ENCODE measurements at regions not wholly inside any gene's neighbourhood (a gene's known extent, or its start where the extent isn't known, plus 50 kb on each side); places are given as distances from the start of the nearest gene placed in this dataset.

DNA sequence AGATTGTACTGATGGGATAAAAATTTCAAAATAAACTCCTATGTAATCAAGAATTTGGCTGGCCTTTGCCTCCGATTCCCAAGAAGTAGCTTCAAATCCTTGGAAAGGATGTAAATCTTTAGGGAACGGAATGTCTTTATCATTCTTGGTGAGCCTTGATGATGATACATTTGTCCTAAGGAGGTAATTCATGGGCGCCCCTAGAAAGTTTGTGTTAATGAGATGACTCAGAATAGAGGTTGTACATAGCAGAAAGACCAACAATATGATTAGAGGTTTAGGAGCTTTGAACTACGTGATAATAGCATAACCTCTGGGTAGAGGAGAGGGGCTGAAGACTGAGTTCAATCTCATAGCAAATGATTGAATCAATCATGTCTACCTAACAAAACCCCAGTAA, 248.6 kb upstream of the SLITRK3 start:
- in situ Hi-C loops (cut with MboI) = no loop called here
- POLR2A ChIA-PET = interaction anchor here (0.7 to 1.3 kb wide), 2 partner anchors 16 to 52 kb away, joined by 3 read pairs; no protein-coding TSS in a partner anchor

More for the DNA sequence above, 248.6 kb upstream of the SLITRK3 start:
- no peaks in the 10 kb centered on the region for H3K79me2 ChIP-seq (ENCODE audit: control insufficient read depth, insufficient read depth, low read length)
- no peaks in the 10 kb centered on the region for H3K27me3 ChIP-seq (replicated peaks in 1 of 2; ENCODE audit: control insufficient read depth in 2 of 2, insufficient read depth in 2 of 2, low read length in 1 of 2)
- FAIRE-seq = no peak
- ChIA-PET SMC1A (ENCODE audit: uncharacterized antibody, unreplicated experiment) (interaction anchor here (0.6 to 2.5 kb wide), 17 partner anchors 8 to 223 kb away, joined by 3 to 9 read pairs (median 4); no protein-coding TSS in a partner anchor), CTCF (interaction anchor here (0.9 to 1.1 kb wide), 2 partner anchors 13 to 99 kb away, joined by 3 to 4 read pairs; no protein-coding TSS in a partner anchor), RAD21 (ENCODE audit: unreplicated experiment) (interaction anchor here (1.5 kb wide), 1 partner anchor 104 kb away, joined by 3 read pairs; no protein-coding TSS in a partner anchor)
- no peak overlapping the region for H3K4me3 ChIP-seq
- intact Hi-C loops (cut with micrococcal nuclease; ENCODE audit: unreplicated experiment) = no loop called here
- H3K9ac ChIP-seq (ENCODE audit: control insufficient read depth, insufficient read depth, low read length) = no peak overlapping the region
- no peaks in the 10 kb centered on the region for H4K20me1 ChIP-seq (ENCODE audit: control insufficient read depth, insufficient read depth)
- BruUV-seq (replicated peaks) = no TSS peak
- H3K27ac ChIP-seq (ENCODE audit: control insufficient read depth, insufficient read depth) = no peak overlapping the region
- no peak for DNase-seq (ENCODE audit: low read depth, low spot score)
- 58% methylated on average over 4 of the region's 4 CpGs for WGBS (ENCODE audit: insufficient coverage, insufficient replicate concordance, low lambda C conversion rate, missing lambda C conversion rate)
- H3K9me3 ChIP-seq (replicated peaks; ENCODE audit: control insufficient read depth, insufficient read depth, low read length) = no peaks in the 10 kb centered on the region
- TF ChIP-seq CREM (IDR thresholded peaks at IDR 0.05; ENCODE audit: low read depth) (no peak), ZNF274 (IDR thresholded peaks at IDR 0.05; ENCODE audit: insufficient read depth, insufficient read length) (no peak), NFIC (IDR thresholded peaks at IDR 0.05; ENCODE audit: low read depth, low read length) (no peak), CHD2 (IDR thresholded peaks at IDR 0.05; ENCODE audit: borderline replicate concordance, low read depth, low read length) (no peak), ZNF217 (IDR thresholded peaks at IDR 0.05) (no peak)
- TF ChIP-seq, protein P1, sequence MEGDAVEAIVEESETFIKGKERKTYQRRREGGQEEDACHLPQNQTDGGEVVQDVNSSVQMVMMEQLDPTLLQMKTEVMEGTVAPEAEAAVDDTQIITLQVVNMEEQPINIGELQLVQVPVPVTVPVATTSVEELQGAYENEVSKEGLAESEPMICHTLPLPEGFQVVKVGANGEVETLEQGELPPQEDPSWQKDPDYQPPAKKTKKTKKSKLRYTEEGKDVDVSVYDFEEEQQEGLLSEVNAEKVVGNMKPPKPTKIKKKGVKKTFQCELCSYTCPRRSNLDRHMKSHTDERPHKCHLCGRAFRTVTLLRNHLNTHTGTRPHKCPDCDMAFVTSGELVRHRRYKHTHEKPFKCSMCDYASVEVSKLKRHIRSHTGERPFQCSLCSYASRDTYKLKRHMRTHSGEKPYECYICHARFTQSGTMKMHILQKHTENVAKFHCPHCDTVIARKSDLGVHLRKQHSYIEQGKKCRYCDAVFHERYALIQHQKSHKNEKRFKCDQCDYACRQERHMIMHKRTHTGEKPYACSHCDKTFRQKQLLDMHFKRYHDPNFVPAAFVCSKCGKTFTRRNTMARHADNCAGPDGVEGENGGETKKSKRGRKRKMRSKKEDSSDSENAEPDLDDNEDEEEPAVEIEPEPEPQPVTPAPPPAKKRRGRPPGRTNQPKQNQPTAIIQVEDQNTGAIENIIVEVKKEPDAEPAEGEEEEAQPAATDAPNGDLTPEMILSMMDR (IDR thresholded peaks at IDR 0.05 in 2 of 3, conservative IDR thresholded peaks at IDR 0.05 in 1 of 3; ENCODE audit: control insufficient read depth in 2 of 3, extremely low read depth in 1 of 3, insufficient read depth in 1 of 3, low read depth in 3 of 3, low read length in 3 of 3) = no peak
- peak; percentile 13; the same call in 1 of the 3 replicates for ATAC-seq
- H2AFZ ChIP-seq (ENCODE audit: control insufficient read depth, low read depth, low read length) = no peak overlapping the region
- H3K4me2 ChIP-seq (ENCODE audit: control insufficient read depth, insufficient read depth) = no peak overlapping the region
- no peaks in the 10 kb centered on the region for H3K36me3 ChIP-seq (ENCODE audit: control insufficient read depth in 2 of 2, insufficient read depth in 2 of 2, low read length in 1 of 2)
- no peaks in the 10 kb centered on the region for H3K4me1 ChIP-seq (ENCODE audit: control insufficient read depth, insufficient read depth, low read length)

Data from GM12878 (cell line).